ENCODE measurements at regions not wholly inside any gene's neighbourhood (a gene's known extent, or its start where the extent isn't known, plus 50 kb on each side); places are given as distances from the start of the nearest gene placed in this dataset.

- Histone ChIP-seq H3K27me3 (ENCODE audit: insufficient read depth, low read length, poor library complexity) (no peaks in the 10 kb centered on the region), H2AK5ac (ENCODE audit: low read length) (no peak overlapping the region), H3K4me2 (ENCODE audit: low read length) (no peak overlapping the region), H4K8ac (ENCODE audit: low read depth, low read length) (no peak overlapping the region), H3K36me3 (ENCODE audit: control insufficient read depth, insufficient read depth, low read length) (no peaks in the 10 kb centered on the region), H3K79me1 (ENCODE audit: low read length) (no peaks in the 10 kb centered on the region), H3K56ac (ENCODE audit: low read length) (no peak overlapping the region), H3K23ac (ENCODE audit: low read length) (no peak overlapping the region), H3K4me3 (ENCODE audit: low read length) (no peak overlapping the region), H2BK15ac (replicated peaks; ENCODE audit: low read depth) (no peak overlapping the region), H3K4ac (ENCODE audit: low read depth, low read length) (no peak overlapping the region), H2BK120ac (ENCODE audit: low read depth, low read length) (no peak overlapping the region), H3K27ac (ENCODE audit: low read depth, low read length) (no peak overlapping the region), H3K4me1 (ENCODE audit: control insufficient read depth, low read depth, low read length) (no peaks in the 10 kb centered on the region), H4K5ac (ENCODE audit: low read length) (no peak overlapping the region), H2BK5ac (ENCODE audit: low read length) (no peak overlapping the region), H3K79me2 (ENCODE audit: control insufficient read depth, insufficient read depth, low read length) (no peaks in the 10 kb centered on the region), H3K9ac (ENCODE audit: low read length) (no peak overlapping the region), H3K18ac (ENCODE audit: low read length) (no peak overlapping the region)
- DNase-seq: no peak
Observed at GRCh38 chr2:180690611-180691010, 289.8 kb upstream of the UBE2E3 start.

- Histone ChIP-seq H2BK15ac (replicated peaks; ENCODE audit: low read depth) (no peak overlapping the region), H3K79me1 (ENCODE audit: low read length) (no peaks in the 10 kb centered on the region), H3K4ac (ENCODE audit: low read depth, low read length) (no peak overlapping the region), H3K36me3 (ENCODE audit: control insufficient read depth, insufficient read depth, low read length) (no peaks in the 10 kb centered on the region), H3K4me2 (ENCODE audit: low read length) (no peak overlapping the region), H4K5ac (ENCODE audit: low read length) (no peak overlapping the region), H2BK120ac (ENCODE audit: low read depth, low read length) (no peak overlapping the region), H2BK5ac (ENCODE audit: low read length) (no peak overlapping the region), H2AK5ac (ENCODE audit: low read length) (no peak overlapping the region), H3K27ac (ENCODE audit: low read depth, low read length) (no peak overlapping the region), H3K27me3 (ENCODE audit: insufficient read depth, low read length, poor library complexity) (no peaks in the 10 kb centered on the region), H3K4me1 (ENCODE audit: control insufficient read depth, low read depth, low read length) (peaks cover 3% of the 10 kb centered on the region), H4K8ac (ENCODE audit: low read depth, low read length) (no peak overlapping the region), H3K23ac (ENCODE audit: low read length) (no peak overlapping the region), H3K9ac (ENCODE audit: low read length) (no peak overlapping the region), H3K56ac (ENCODE audit: low read length) (no peak overlapping the region), H3K18ac (ENCODE audit: low read length) (no peak overlapping the region), H3K4me3 (ENCODE audit: low read length) (no peak overlapping the region), H3K79me2 (ENCODE audit: control insufficient read depth, insufficient read depth, low read length) (no peaks in the 10 kb centered on the region)
- WGBS (ENCODE audit: extremely low coverage, insufficient coverage, low lambda C conversion rate): no CpG with 5 or more reads among the region's 1 CpG
- no peak for DNase-seq
Observed at GRCh38 chr2:180682871-180683270, 297.5 kb upstream of the UBE2E3 start.

GRCh38 chr2:180679693-180680092 lies 300.7 kb upstream of the UBE2E3 start:
- H3K27ac ChIP-seq (ENCODE audit: low read depth, low read length): no peak overlapping the region

GRCh38 chr2:180678625-180678972 lies 301.8 kb upstream of the UBE2E3 start:
- Histone ChIP-seq H3K4me1 (ENCODE audit: control insufficient read depth, low read depth, low read length) (peaks cover 3% of the 10 kb centered on the region), H3K27ac (ENCODE audit: low read depth, low read length) (no peak overlapping the region), H2AK5ac (ENCODE audit: low read length) (no peak overlapping the region), H2BK15ac (replicated peaks; ENCODE audit: low read depth) (no peak overlapping the region), H3K4ac (ENCODE audit: low read depth, low read length) (no peak overlapping the region), H3K4me2 (ENCODE audit: low read length) (no peak overlapping the region), H3K36me3 (ENCODE audit: control insufficient read depth, insufficient read depth, low read length) (no peaks in the 10 kb centered on the region), H3K79me2 (ENCODE audit: control insufficient read depth, insufficient read depth, low read length) (no peaks in the 10 kb centered on the region), H3K9ac (ENCODE audit: low read length) (no peak overlapping the region), H4K5ac (ENCODE audit: low read length) (no peak overlapping the region), H3K79me1 (ENCODE audit: low read length) (no peaks in the 10 kb centered on the region), H3K56ac (ENCODE audit: low read length) (no peak overlapping the region), H2BK5ac (ENCODE audit: low read length) (no peak overlapping the region), H4K8ac (ENCODE audit: low read depth, low read length) (no peak overlapping the region), H3K4me3 (ENCODE audit: low read length) (no peak overlapping the region), H3K23ac (ENCODE audit: low read length) (no peak overlapping the region), H3K18ac (ENCODE audit: low read length) (no peak overlapping the region), H3K27me3 (ENCODE audit: insufficient read depth, low read length, poor library complexity) (no peaks in the 10 kb centered on the region), H2BK120ac (ENCODE audit: low read depth, low read length) (no peak overlapping the region)
- DNase-seq: no peak
- WGBS (ENCODE audit: extremely low coverage, insufficient coverage, low lambda C conversion rate): no CpG with 5 or more reads among the region's 3 CpGs

More at GRCh38 chr2:180679693-180680092, 300.7 kb upstream of the UBE2E3 start:
- no CpG with 5 or more reads among the region's 2 CpGs for WGBS (ENCODE audit: extremely low coverage, insufficient coverage, low lambda C conversion rate)
- no peaks in the 10 kb centered on the region for H3K27me3 ChIP-seq (ENCODE audit: insufficient read depth, low read length, poor library complexity)
- H4K5ac ChIP-seq (ENCODE audit: low read length): no peak overlapping the region
- no peak overlapping the region for H3K4me3 ChIP-seq (ENCODE audit: low read length)
- no peak overlapping the region for H2BK15ac ChIP-seq (replicated peaks; ENCODE audit: low read depth)
- no peak overlapping the region for H2BK5ac ChIP-seq (ENCODE audit: low read length)
- no peak overlapping the region for H2BK120ac ChIP-seq (ENCODE audit: low read depth, low read length)
- no peak overlapping the region for H4K8ac ChIP-seq (ENCODE audit: low read depth, low read length)
- H3K36me3 ChIP-seq (ENCODE audit: control insufficient read depth, insufficient read depth, low read length): no peaks in the 10 kb centered on the region
- H3K79me2 ChIP-seq (ENCODE audit: control insufficient read depth, insufficient read depth, low read length): no peaks in the 10 kb centered on the region
- H3K4me2 ChIP-seq (ENCODE audit: low read length): no peak overlapping the region
- H3K4me1 ChIP-seq (ENCODE audit: control insufficient read depth, low read depth, low read length): peaks cover 3% of the 10 kb centered on the region
- DNase-seq: peak; percentile 59
- H3K23ac ChIP-seq (ENCODE audit: low read length): no peak overlapping the region
- no peak overlapping the region for H3K4ac ChIP-seq (ENCODE audit: low read depth, low read length)
- no peak overlapping the region for H3K9ac ChIP-seq (ENCODE audit: low read length)
- no peaks in the 10 kb centered on the region for H3K79me1 ChIP-seq (ENCODE audit: low read length)
- H3K18ac ChIP-seq (ENCODE audit: low read length): no peak overlapping the region
- H2AK5ac ChIP-seq (ENCODE audit: low read length): no peak overlapping the region
- no peak overlapping the region for H3K56ac ChIP-seq (ENCODE audit: low read length)

GRCh38 chr2:180677930-180678624 lies 302.3 kb upstream of the UBE2E3 start:
- Histone ChIP-seq H3K79me1 (ENCODE audit: low read length) (no peaks in the 10 kb centered on the region), H3K4ac (ENCODE audit: low read depth, low read length) (no peak overlapping the region), H3K23ac (ENCODE audit: low read length) (no peak overlapping the region), H3K36me3 (ENCODE audit: control insufficient read depth, insufficient read depth, low read length) (no peaks in the 10 kb centered on the region), H3K18ac (ENCODE audit: low read length) (no peak overlapping the region), H4K5ac (ENCODE audit: low read length) (no peak overlapping the region), H3K9ac (ENCODE audit: low read length) (no peak overlapping the region), H3K4me2 (ENCODE audit: low read length) (no peak overlapping the region), H3K4me1 (ENCODE audit: control insufficient read depth, low read depth, low read length) (peaks cover 3% of the 10 kb centered on the region), H2BK5ac (ENCODE audit: low read length) (no peak overlapping the region), H2BK15ac (replicated peaks; ENCODE audit: low read depth) (no peak overlapping the region), H2BK120ac (ENCODE audit: low read depth, low read length) (no peak overlapping the region), H3K56ac (ENCODE audit: low read length) (no peak overlapping the region), H3K79me2 (ENCODE audit: control insufficient read depth, insufficient read depth, low read length) (no peaks in the 10 kb centered on the region), H3K27me3 (ENCODE audit: insufficient read depth, low read length, poor library complexity) (no peaks in the 10 kb centered on the region), H4K8ac (ENCODE audit: low read depth, low read length) (no peak overlapping the region), H2AK5ac (ENCODE audit: low read length) (no peak overlapping the region), H3K4me3 (ENCODE audit: low read length) (no peak overlapping the region), H3K27ac (ENCODE audit: low read depth, low read length) (no peak overlapping the region)
- WGBS (ENCODE audit: extremely low coverage, insufficient coverage, low lambda C conversion rate): no CpG with 5 or more reads among the region's 3 CpGs
- DNase-seq: no peak

GRCh38 chr2:180677200-180677599 lies 303.2 kb upstream of the UBE2E3 start:
- no CpG with 5 or more reads among the region's 3 CpGs for WGBS (ENCODE audit: extremely low coverage, insufficient coverage, low lambda C conversion rate)
- peaks cover 3% of the 10 kb centered on the region for H3K4me1 ChIP-seq (ENCODE audit: control insufficient read depth, low read depth, low read length)
- H3K56ac ChIP-seq (ENCODE audit: low read length): no peak overlapping the region
- no peak for DNase-seq
- no peak overlapping the region for H3K27ac ChIP-seq (ENCODE audit: low read depth, low read length)
- no peaks in the 10 kb centered on the region for H3K79me2 ChIP-seq (ENCODE audit: control insufficient read depth, insufficient read depth, low read length)
- no peak overlapping the region for H4K8ac ChIP-seq (ENCODE audit: low read depth, low read length)
- no peak overlapping the region for H3K4me2 ChIP-seq (ENCODE audit: low read length)
- no peak overlapping the region for H2AK5ac ChIP-seq (ENCODE audit: low read length)
- H4K5ac ChIP-seq (ENCODE audit: low read length): no peak overlapping the region
- H3K4ac ChIP-seq (ENCODE audit: low read depth, low read length): no peak overlapping the region
- no peak overlapping the region for H3K4me3 ChIP-seq (ENCODE audit: low read length)
- no peaks in the 10 kb centered on the region for H3K27me3 ChIP-seq (ENCODE audit: insufficient read depth, low read length, poor library complexity)
- no peak overlapping the region for H3K9ac ChIP-seq (ENCODE audit: low read length)
- no peaks in the 10 kb centered on the region for H3K79me1 ChIP-seq (ENCODE audit: low read length)
- H2BK15ac ChIP-seq (replicated peaks; ENCODE audit: low read depth): no peak overlapping the region
- H3K23ac ChIP-seq (ENCODE audit: low read length): no peak overlapping the region
- no peak overlapping the region for H2BK120ac ChIP-seq (ENCODE audit: low read depth, low read length)
- H3K18ac ChIP-seq (ENCODE audit: low read length): no peak overlapping the region
- no peaks in the 10 kb centered on the region for H3K36me3 ChIP-seq (ENCODE audit: control insufficient read depth, insufficient read depth, low read length)
- no peak overlapping the region for H2BK5ac ChIP-seq (ENCODE audit: low read length)

Measured in mesendoderm (in vitro differentiated cells).